Vagina (tissue), 2 donors: ENCODE measurements at regions not wholly inside any gene's neighbourhood (a gene's known extent, or its start where the extent isn't known, plus 50 kb on each side); places are given as distances from the start of the nearest gene placed in this dataset.

Experiments
- POLR2A ChIP-seq, 2 donors: fragments of 450-650 bp; IDR thresholded peaks; one replicate each; pipeline ENCODE4 v1.6.1; 2017; ENCODE audit warnings: antibody characterized with exemption in 2 of 2, mild to moderate bottlenecking in 2 of 2, moderate library complexity in 2 of 2
- POLR2AphosphoS5 ChIP-seq, 2 donors: sonication (generic); formaldehyde crosslinking; IDR thresholded peaks; one replicate each; pipeline ENCODE4 v1.9.0; 2017; ENCODE audit warnings: antibody characterized with exemption in 2 of 2, mild to moderate bottlenecking in 2 of 2, low read depth in 1 of 2; ENCODE audit not compliant: insufficient read depth in 1 of 2
- TF ChIP-seq, protein P1 (sequence below), 3 experiments: fragments of 450-650 bp in 2 of 3; fragments of 200-600 bp in 1 of 3; sonication (generic) in 1 of 3; IDR thresholded peaks; one replicate each; pipeline ENCODE4 v1.5.1; 2017 to 2019; ENCODE audit warnings: antibody characterized with exemption in 3 of 3, mild to moderate bottlenecking in 2 of 3, moderate library complexity in 2 of 3

DNA sequence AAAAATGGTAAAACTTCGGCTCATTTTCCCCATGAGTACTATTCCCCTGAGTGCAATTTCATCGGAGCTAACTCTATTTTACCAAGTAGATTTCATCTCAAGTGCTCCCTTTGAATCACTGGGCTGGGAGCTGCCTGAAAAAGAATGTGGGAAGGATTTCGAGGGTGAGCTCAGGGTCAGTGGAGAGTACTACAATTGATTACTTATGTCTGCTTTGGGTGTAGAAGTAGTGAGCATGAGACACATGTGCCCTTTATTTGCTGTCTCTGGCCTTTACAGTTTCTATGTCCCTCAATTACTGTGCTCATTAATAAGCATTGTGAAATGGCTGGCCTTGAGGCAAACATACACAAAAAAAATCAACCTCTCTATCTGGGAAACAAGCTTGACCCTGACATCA is 172.7 kb upstream of the RFX3 start:
- TF ChIP-seq POLR2A (IDR thresholded peaks at IDR 0.05), result no peak
- TF ChIP-seq, protein P1, sequence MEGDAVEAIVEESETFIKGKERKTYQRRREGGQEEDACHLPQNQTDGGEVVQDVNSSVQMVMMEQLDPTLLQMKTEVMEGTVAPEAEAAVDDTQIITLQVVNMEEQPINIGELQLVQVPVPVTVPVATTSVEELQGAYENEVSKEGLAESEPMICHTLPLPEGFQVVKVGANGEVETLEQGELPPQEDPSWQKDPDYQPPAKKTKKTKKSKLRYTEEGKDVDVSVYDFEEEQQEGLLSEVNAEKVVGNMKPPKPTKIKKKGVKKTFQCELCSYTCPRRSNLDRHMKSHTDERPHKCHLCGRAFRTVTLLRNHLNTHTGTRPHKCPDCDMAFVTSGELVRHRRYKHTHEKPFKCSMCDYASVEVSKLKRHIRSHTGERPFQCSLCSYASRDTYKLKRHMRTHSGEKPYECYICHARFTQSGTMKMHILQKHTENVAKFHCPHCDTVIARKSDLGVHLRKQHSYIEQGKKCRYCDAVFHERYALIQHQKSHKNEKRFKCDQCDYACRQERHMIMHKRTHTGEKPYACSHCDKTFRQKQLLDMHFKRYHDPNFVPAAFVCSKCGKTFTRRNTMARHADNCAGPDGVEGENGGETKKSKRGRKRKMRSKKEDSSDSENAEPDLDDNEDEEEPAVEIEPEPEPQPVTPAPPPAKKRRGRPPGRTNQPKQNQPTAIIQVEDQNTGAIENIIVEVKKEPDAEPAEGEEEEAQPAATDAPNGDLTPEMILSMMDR (IDR thresholded peaks at IDR 0.05), result no peak
- no peak for TF ChIP-seq POLR2AphosphoS5 (IDR thresholded peaks at IDR 0.05; ENCODE audit: insufficient read depth in 1 of 2, low read depth in 1 of 2)
